Mesothelial cell of epicardium (in vitro differentiated cells): ENCODE measurements at regions not wholly inside any gene's neighbourhood (a gene's known extent, or its start where the extent isn't known, plus 50 kb on each side); places are given as distances from the start of the nearest gene placed in this dataset.
A peak's percentile ranks its signal among the peaks of the same experiment; 100 is the strongest.
"Not testable (repeated sequence)": the region's sequence is repeated elsewhere in the genome, so short reads cannot be mapped to it uniquely, and the experiment has no call there.

Source experiments
- DNase-seq, 2 experiments: peaks; one replicate each; pipeline ENCODE4 v3.0.0; 2021; ENCODE audit warnings: low spot score in 2 of 2; ENCODE audit not compliant: unreplicated experiment in 2 of 2
- H3K27ac Mint-ChIP-seq: 2 replicates; pipeline ENCODE4 v1.8.0; 2021; ENCODE audit warnings: mixed read lengths
- H3K27me3 Mint-ChIP-seq: 2 replicates; pipeline ENCODE4 v1.8.0; 2021; ENCODE audit warnings: low read depth, mixed read lengths
- H3K36me3 Mint-ChIP-seq: 2 replicates; pipeline ENCODE4 v1.8.0; 2021; ENCODE audit warnings: mixed read lengths
- H3K4me1 Mint-ChIP-seq: 2 replicates; pipeline ENCODE4 v1.8.0; 2021; ENCODE audit warnings: mixed read lengths
- H3K4me3 Mint-ChIP-seq: 2 replicates; pipeline ENCODE4 v1.8.0; 2021; ENCODE audit warnings: mild to moderate bottlenecking, moderate library complexity, mixed read lengths
- H3K9me3 Mint-ChIP-seq: 2 replicates; pipeline ENCODE4 v1.8.0; 2021; ENCODE audit warnings: mixed read lengths
- CTCF ChIP-seq: fragments of 200-600 bp; sonication (generic); IDR thresholded peaks from one replicate; pipeline ENCODE4 v1.5.0; 2021; ENCODE audit warnings: antibody characterized with exemption; ENCODE audit not compliant: unreplicated experiment

DNA sequence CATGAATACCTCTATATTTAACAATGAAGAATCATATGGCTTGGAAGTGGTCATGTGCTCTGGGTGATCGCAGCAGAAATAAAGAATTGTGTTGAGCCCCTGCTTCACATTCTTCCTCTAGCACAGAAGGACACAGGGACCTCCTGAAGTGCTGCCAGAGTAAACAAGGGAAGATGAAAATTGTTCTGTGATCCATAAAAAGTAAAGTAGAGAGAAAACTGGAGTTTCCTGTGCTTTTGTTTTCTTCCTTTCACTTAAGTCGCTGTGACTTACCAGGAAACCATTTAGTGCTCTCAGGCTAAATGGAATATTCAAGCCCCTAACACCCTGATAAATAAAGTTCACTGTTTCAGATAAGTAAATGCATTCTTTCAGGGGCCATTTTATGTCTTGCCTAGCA is 1173.6 kb upstream of the CHAC2 start:
- H3K4me1 Mint-ChIP-seq = peaks cover 14% of the 10 kb centered on the region
- H3K27ac Mint-ChIP-seq = peak overlapping the region; percentile 92
- peaks cover 4% of the 10 kb centered on the region for H3K36me3 Mint-ChIP-seq
- no peak for DNase-seq
- H3K27me3 Mint-ChIP-seq = no peaks in the 10 kb centered on the region
- H3K9me3 Mint-ChIP-seq = peaks cover 32% of the 10 kb centered on the region
- TF ChIP-seq CTCF = no peak
- no peak overlapping the region for H3K4me3 Mint-ChIP-seq

DNA sequence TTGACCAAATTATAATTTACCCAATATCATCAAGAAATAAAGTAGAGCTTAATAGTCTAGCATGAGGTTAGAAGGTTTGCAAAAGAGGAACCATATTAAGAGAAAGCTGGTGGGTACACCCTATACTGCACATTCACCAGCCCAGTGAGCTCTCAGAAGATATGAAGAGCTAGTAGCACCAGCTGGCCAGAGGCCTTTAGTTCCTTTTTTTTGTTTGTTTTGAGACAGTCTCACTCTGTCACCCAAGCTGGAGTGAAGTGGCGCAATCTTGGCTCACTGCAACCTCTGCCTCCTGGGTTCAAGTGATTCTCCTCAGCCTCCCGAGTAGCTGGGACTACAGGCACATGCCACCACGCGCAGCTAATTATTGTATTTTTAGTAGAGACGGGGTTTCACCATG is 1183.5 kb upstream of the CHAC2 start:
- DNase-seq, H3K4me1 Mint-ChIP-seq, H3K36me3 Mint-ChIP-seq, H3K27ac Mint-ChIP-seq, H3K9me3 Mint-ChIP-seq, H3K4me3 Mint-ChIP-seq, H3K27me3 Mint-ChIP-seq: not testable (repeated sequence)

DNA sequence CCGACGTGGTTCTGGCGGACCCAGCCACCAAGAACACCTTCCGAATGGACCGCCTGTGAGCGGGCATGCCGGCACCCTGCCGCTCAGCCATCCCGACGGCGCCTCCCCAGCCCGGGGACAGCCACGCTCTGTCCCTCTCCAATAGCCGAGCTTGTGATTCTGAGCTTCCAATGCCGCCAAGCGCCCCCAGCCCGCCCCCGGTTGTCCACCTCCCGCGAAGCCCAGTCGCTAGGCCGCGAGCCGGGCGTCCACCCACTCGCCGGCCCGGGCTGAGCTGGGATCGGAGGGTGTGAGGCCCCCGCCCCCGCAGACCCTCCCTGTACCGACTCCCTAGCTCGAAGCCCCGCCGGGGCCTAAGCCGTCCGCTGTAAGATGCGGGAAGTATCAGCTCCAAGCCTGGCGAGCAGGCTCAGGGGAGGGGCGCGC is 1195.1 kb upstream of the CHAC2 start:
- Mint-ChIP-seq H3K27ac (no peak overlapping the region), H3K9me3 (peaks cover 33% of the 10 kb centered on the region)

DNA sequence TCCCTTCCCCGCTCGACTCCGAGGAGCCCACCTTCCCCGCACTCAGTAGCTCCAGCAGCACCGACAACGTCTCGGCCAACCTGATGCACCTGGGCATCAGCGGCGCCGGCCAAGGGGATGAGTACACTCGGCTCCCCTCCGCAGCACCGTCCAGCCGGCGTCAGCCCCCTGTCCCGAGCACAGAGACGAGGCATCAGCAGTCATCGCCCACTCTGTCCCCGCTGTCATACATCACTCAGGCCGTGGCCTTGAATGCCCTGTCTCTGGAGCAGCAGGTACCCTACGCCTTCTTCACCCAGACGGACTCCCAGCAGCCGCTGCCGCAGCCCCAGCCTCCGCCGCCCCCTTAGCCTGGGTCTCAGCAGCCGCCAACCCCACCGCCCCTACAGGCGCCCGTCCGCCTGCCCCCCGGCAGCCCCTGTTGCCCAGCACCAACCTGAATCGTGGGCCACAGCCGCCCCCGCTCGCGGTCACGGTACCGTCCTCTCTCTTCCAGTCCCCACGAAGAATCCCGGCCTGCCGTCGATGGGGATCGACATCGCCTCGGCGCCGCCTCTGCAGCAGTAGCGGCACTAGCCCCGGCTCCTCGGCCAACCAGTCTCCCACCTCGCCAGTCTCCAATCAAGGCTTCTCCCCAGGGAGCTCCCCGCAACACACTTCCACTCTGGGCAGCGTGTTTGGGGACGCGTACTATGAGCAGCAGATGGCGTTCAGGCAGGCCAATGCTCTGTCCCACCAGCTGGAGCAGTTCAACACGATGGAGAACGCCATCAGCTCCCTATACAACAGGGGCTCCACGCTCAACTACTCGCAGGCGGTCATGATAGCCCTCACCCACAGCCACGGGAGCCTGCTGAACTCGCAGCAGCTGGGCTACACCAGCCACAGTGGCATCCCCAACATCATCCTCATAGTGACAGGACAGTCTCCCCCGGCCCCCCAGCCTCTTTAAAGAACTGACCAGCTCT is 1195.9 kb upstream of the CHAC2 start:
- Mint-ChIP-seq H3K4me1 (no peaks in the 10 kb centered on the region), H3K36me3 (peaks cover 4% of the 10 kb centered on the region), H3K9me3 (peaks cover 39% of the 10 kb centered on the region), H3K27ac (no peak overlapping the region), H3K27me3 (no peaks in the 10 kb centered on the region), H3K4me3 (no peak overlapping the region)
- no peak for DNase-seq
- no peak for TF ChIP-seq CTCF

More for the DNA sequence above, 1195.1 kb upstream of the CHAC2 start:
- H3K36me3 Mint-ChIP-seq = peaks cover 4% of the 10 kb centered on the region
- H3K27me3 Mint-ChIP-seq = no peaks in the 10 kb centered on the region
- H3K4me1 Mint-ChIP-seq = no peaks in the 10 kb centered on the region
- H3K4me3 Mint-ChIP-seq = no peak overlapping the region
- no peak for TF ChIP-seq CTCF
- no peak for DNase-seq

GRCh38 chr2:52570716-52571115 is 1196.9 kb upstream of the CHAC2 start:
- Mint-ChIP-seq H3K36me3 (peaks cover 4% of the 10 kb centered on the region), H3K4me1 (no peaks in the 10 kb centered on the region), H3K27me3 (no peaks in the 10 kb centered on the region), H3K9me3 (peaks cover 39% of the 10 kb centered on the region), H3K4me3 (no peak overlapping the region), H3K27ac (no peak overlapping the region)
- DNase-seq = no peak
- TF ChIP-seq CTCF = no peak

- H3K27ac Mint-ChIP-seq = no peak overlapping the region
- TF ChIP-seq CTCF = no peak
- peaks cover 26% of the 10 kb centered on the region for H3K9me3 Mint-ChIP-seq
- H3K4me1 Mint-ChIP-seq = peaks cover 2% of the 10 kb centered on the region
- no peaks in the 10 kb centered on the region for H3K36me3 Mint-ChIP-seq
- H3K27me3 Mint-ChIP-seq = no peaks in the 10 kb centered on the region
- DNase-seq = no peak
- H3K4me3 Mint-ChIP-seq = no peak overlapping the region
Measured at GRCh38 chr2:52563151-52563550, 1204.5 kb upstream of the CHAC2 start.
